ENCODE measurements at regions not wholly inside any gene's neighbourhood (a gene's known extent, or its start where the extent isn't known, plus 50 kb on each side); places are given as distances from the start of the nearest gene placed in this dataset.

DNA sequence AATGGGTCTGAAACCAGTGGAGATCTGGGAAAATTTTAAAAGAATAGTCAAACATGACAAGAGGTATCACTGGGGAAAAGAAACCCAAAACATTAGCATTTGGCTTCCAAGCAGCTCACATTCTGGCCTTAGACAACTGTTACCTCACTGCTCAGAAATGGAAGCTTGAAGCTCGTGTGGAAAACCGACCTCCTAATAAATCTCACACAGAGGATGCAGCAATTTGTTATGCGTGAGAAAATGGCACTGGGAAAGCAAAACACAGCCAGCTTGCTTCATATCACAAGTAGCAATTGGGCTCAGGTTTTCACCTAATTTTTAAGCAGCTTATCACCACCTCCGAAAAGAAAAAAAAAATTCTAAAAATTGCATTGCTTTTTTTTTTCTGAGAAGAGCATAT is 103.3 kb upstream of the TAS2R1 start:
- dilution Hi-C loops (cut with HindIII; ENCODE audit: low sequenced_read_pairs, unreplicated experiment), result no loop called here
- DNase-seq, result peak; percentile 38
- no peak overlapping the region for H3K9ac ChIP-seq (ENCODE audit: low read depth, low read length)
- H4K20me1 ChIP-seq (ENCODE audit: insufficient read depth, low read length), result no peaks in the 10 kb centered on the region
- H3K14ac ChIP-seq (replicated peaks; ENCODE audit: low read depth, low read length), result no peak overlapping the region
- H2AK5ac ChIP-seq (ENCODE audit: low read depth, low read length), result no peak overlapping the region
- H2AFZ ChIP-seq (replicated peaks; ENCODE audit: low read length, poor library complexity), result no peak overlapping the region
- H3K79me1 ChIP-seq (ENCODE audit: low read depth in 1 of 2, low read length in 2 of 2), result no peaks in the 10 kb centered on the region
- intact Hi-C loops (cut with micrococcal nuclease), result no loop called here
- H3K18ac ChIP-seq (ENCODE audit: low read depth, low read length), result no peak overlapping the region
- no peak overlapping the region for H2BK20ac ChIP-seq (ENCODE audit: low read depth, low read length)
- in situ Hi-C loops (cut with MboI; ENCODE audit: low sequenced_read_pairs), result no loop called here
- H2BK5ac ChIP-seq (ENCODE audit: low read depth, low read length, poor library complexity, severe bottlenecking), result no peak overlapping the region
- no peak overlapping the region for H4K8ac ChIP-seq (ENCODE audit: low read depth in 2 of 2, low read length in 2 of 2)
- TF ChIP-seq RFX5 (IDR thresholded peaks at IDR 0.05; ENCODE audit: low read depth, low read length) (no peak), RCOR1 (IDR thresholded peaks at IDR 0.05; ENCODE audit: insufficient replicate concordance, low read length) (no peak), MAFK (IDR thresholded peaks at IDR 0.05; ENCODE audit: low read depth, low read length) (no peak), MAZ (IDR thresholded peaks at IDR 0.05; ENCODE audit: borderline replicate concordance, low read depth, low read length) (no peak), CHD1 (IDR thresholded peaks at IDR 0.05; ENCODE audit: low read depth, low read length) (no peak), SMC3 (IDR thresholded peaks at IDR 0.05; ENCODE audit: low read depth, low read length) (no peak), ELK1 (IDR thresholded peaks at IDR 0.05; ENCODE audit: borderline replicate concordance, low read depth, low read length) (no peak), FOS (IDR thresholded peaks at IDR 0.05; ENCODE audit: low read depth, low read length) (no peak), CEBPB (IDR thresholded peaks at IDR 0.05; ENCODE audit: low read depth, low read length) (no peak), POLR2A (IDR thresholded peaks at IDR 0.05; ENCODE audit: low read depth, low read length) (no peak), BHLHE40 (IDR thresholded peaks at IDR 0.05; ENCODE audit: low read depth, low read length) (no peak), MXI1 (IDR thresholded peaks at IDR 0.05; ENCODE audit: borderline replicate concordance, low read depth, low read length) (no peak), RAD21 (IDR thresholded peaks at IDR 0.05; ENCODE audit: low read length) (no peak), NFE2L2 (IDR thresholded peaks at IDR 0.05; ENCODE audit: low read depth, low read length) (no peak)
- TF ChIP-seq, protein P1, sequence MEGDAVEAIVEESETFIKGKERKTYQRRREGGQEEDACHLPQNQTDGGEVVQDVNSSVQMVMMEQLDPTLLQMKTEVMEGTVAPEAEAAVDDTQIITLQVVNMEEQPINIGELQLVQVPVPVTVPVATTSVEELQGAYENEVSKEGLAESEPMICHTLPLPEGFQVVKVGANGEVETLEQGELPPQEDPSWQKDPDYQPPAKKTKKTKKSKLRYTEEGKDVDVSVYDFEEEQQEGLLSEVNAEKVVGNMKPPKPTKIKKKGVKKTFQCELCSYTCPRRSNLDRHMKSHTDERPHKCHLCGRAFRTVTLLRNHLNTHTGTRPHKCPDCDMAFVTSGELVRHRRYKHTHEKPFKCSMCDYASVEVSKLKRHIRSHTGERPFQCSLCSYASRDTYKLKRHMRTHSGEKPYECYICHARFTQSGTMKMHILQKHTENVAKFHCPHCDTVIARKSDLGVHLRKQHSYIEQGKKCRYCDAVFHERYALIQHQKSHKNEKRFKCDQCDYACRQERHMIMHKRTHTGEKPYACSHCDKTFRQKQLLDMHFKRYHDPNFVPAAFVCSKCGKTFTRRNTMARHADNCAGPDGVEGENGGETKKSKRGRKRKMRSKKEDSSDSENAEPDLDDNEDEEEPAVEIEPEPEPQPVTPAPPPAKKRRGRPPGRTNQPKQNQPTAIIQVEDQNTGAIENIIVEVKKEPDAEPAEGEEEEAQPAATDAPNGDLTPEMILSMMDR (conservative IDR thresholded peaks at IDR 0.05; ENCODE audit: low read depth, low read length), result no peak
- TF ChIP-seq, protein P2, sequence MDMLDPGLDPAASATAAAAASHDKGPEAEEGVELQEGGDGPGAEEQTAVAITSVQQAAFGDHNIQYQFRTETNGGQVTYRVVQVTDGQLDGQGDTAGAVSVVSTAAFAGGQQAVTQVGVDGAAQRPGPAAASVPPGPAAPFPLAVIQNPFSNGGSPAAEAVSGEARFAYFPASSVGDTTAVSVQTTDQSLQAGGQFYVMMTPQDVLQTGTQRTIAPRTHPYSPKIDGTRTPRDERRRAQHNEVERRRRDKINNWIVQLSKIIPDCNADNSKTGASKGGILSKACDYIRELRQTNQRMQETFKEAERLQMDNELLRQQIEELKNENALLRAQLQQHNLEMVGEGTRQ (IDR thresholded peaks at IDR 0.05; ENCODE audit: low read depth, low read length), result no peak
- H3K4me3 ChIP-seq (ENCODE audit: insufficient read depth, low read depth, low read length), result no peak overlapping the region
- H3K27ac ChIP-seq (ENCODE audit: insufficient read depth, low read length), result no peak overlapping the region
- H3K56ac ChIP-seq (ENCODE audit: extremely low read depth, insufficient read depth, low read length), result no peak overlapping the region
- no peak overlapping the region for H3K4me2 ChIP-seq (ENCODE audit: low read depth, low read length)
- no peak overlapping the region for H4K91ac ChIP-seq (ENCODE audit: insufficient read depth, low read depth, low read length)
- no CpG with 5 or more reads among the region's 4 CpGs for WGBS, 2 experiments (ENCODE audit: extremely low coverage in 2 of 2, insufficient read length in 1 of 2)
- CTCF ChIA-PET, result no interaction called here
- peaks cover 2% of the 10 kb centered on the region; the same call in 1 of the 2 replicates for H3K9me1 ChIP-seq (ENCODE audit: insufficient read depth, low read length)
- POLR2A ChIA-PET (ENCODE audit: unreplicated experiment), result no interaction called here
- no peak overlapping the region for H3K23ac ChIP-seq (ENCODE audit: low read depth, low read length)
- no peaks in the 10 kb centered on the region for H3K9me3 ChIP-seq (ENCODE audit: control insufficient read depth, insufficient read depth, low read length)
- ATAC-seq (ENCODE audit: low read depth), result no peak
- no peak overlapping the region for H2AK9ac ChIP-seq (replicated peaks; ENCODE audit: low read depth, low read length, poor library complexity)
- peaks cover 4% of the 10 kb centered on the region; the same call in 1 of the 2 replicates for H3K4me1 ChIP-seq (ENCODE audit: control insufficient read depth, insufficient read depth, low read length)
- H2BK120ac ChIP-seq (ENCODE audit: low read depth, low read length), result no peak overlapping the region
- H2BK15ac ChIP-seq (ENCODE audit: low read depth, low read length), result no peak overlapping the region
- no peak overlapping the region for H4K5ac ChIP-seq (ENCODE audit: low read depth, low read length)
- no peak overlapping the region for H3K4ac ChIP-seq (ENCODE audit: low read depth, low read length)
- H3K27me3 ChIP-seq (ENCODE audit: control insufficient read depth, insufficient read depth, low read length), result no peaks in the 10 kb centered on the region
- no peaks in the 10 kb centered on the region for H3K36me3 ChIP-seq (ENCODE audit: control insufficient read depth, insufficient read depth, low read length)
- no TSS peak for BruUV-seq (replicated peaks)

Data from IMR-90 (cell line).